ENCODE measurements at regions not wholly inside any gene's neighbourhood (a gene's known extent, or its start where the extent isn't known, plus 50 kb on each side); places are given as distances from the start of the nearest gene placed in this dataset.

DNA sequence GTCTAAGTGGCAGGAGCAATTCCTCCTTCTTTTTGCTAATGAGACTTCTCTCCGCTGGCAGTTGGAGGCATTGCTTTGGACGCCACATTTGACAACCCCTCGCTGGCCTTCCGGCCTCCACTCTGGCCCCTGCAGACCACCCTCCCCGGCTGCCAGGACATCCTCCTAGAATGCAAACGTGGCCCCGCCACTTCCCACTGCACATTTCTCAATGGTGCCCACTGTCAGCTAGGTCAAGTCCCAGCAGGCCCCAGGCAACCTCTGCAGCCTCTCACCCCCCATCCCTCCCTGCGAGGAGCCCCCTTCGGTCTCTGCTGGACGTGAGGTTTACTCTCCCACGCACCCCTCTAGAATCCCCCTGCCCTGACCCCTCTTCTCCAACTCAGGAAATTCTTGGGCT is 250.3 kb downstream of the FOXL1 start:
- intact Hi-C loops (cut with micrococcal nuclease; ENCODE audit: unreplicated experiment) = no loop called here
- Histone ChIP-seq H3K9me3 (ENCODE audit: low read depth, low read length, poor library complexity, severe bottlenecking) (no peaks in the 10 kb centered on the region), H3K4me1 (ENCODE audit: insufficient read depth, low read length, poor library complexity, severe bottlenecking) (no peaks in the 10 kb centered on the region), H3K27me3 (replicated peaks; ENCODE audit: insufficient read depth, low read depth, low read length, poor library complexity) (peaks cover 72% of the 10 kb centered on the region), H3K4me3 (ENCODE audit: low read depth, low read length, poor library complexity, severe bottlenecking) (no peak overlapping the region), H3K36me3 (ENCODE audit: insufficient read depth, low read length, poor library complexity, severe bottlenecking) (no peaks in the 10 kb centered on the region), H3K27ac (ENCODE audit: low read depth, low read length, poor library complexity, severe bottlenecking) (no peak overlapping the region)
- POLR2A ChIA-PET (ENCODE audit: low non-redundant PET) = no interaction called here
- TF ChIP-seq, protein P1, sequence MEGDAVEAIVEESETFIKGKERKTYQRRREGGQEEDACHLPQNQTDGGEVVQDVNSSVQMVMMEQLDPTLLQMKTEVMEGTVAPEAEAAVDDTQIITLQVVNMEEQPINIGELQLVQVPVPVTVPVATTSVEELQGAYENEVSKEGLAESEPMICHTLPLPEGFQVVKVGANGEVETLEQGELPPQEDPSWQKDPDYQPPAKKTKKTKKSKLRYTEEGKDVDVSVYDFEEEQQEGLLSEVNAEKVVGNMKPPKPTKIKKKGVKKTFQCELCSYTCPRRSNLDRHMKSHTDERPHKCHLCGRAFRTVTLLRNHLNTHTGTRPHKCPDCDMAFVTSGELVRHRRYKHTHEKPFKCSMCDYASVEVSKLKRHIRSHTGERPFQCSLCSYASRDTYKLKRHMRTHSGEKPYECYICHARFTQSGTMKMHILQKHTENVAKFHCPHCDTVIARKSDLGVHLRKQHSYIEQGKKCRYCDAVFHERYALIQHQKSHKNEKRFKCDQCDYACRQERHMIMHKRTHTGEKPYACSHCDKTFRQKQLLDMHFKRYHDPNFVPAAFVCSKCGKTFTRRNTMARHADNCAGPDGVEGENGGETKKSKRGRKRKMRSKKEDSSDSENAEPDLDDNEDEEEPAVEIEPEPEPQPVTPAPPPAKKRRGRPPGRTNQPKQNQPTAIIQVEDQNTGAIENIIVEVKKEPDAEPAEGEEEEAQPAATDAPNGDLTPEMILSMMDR (conservative IDR thresholded peaks at IDR 0.05; ENCODE audit: low read depth, low read length) = no peak
- no peak for TF ChIP-seq EZH2 (IDR thresholded peaks at IDR 0.05; ENCODE audit: borderline replicate concordance, low read depth, low read length, poor library complexity, severe bottlenecking)
- no peak for DNase-seq (ENCODE audit: low spot score)
- BruUV-seq (replicated peaks) = no TSS peak
- CTCF ChIA-PET = no interaction called here

DNA sequence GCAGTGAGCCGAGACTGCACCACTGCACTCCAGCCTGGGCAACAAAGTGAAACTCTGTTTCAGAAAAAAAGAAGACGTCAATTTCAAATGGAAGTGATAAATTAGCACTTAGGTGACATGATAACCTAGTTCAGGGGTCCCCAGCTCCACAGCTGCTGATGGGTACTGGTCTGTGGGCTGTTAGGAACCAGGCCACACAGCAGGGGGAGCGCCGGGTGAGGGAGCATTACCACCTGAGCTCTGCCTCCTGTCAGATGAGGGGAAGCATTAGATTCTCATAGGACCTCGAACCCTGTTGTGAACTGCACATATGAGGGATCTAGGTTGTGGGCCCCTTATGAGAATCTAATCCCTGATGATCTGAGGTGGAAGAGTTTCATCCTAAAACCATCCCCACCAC is 253.0 kb downstream of the FOXL1 start:
- POLR2A ChIA-PET (ENCODE audit: low non-redundant PET) = no interaction called here
- Histone ChIP-seq H3K4me3 (ENCODE audit: low read depth, low read length, poor library complexity, severe bottlenecking) (no peak overlapping the region), H3K4me1 (ENCODE audit: insufficient read depth, low read length, poor library complexity, severe bottlenecking) (no peaks in the 10 kb centered on the region), H3K9me3 (ENCODE audit: low read depth, low read length, poor library complexity, severe bottlenecking) (no peaks in the 10 kb centered on the region), H3K27ac (ENCODE audit: low read depth, low read length, poor library complexity, severe bottlenecking) (no peak overlapping the region), H3K27me3 (replicated peaks; ENCODE audit: insufficient read depth, low read depth, low read length, poor library complexity) (peaks cover 46% of the 10 kb centered on the region), H3K36me3 (ENCODE audit: insufficient read depth, low read length, poor library complexity, severe bottlenecking) (no peaks in the 10 kb centered on the region)
- no peak for TF ChIP-seq EZH2 (IDR thresholded peaks at IDR 0.05; ENCODE audit: borderline replicate concordance, low read depth, low read length, poor library complexity, severe bottlenecking)
- TF ChIP-seq, protein P1 (conservative IDR thresholded peaks at IDR 0.05; ENCODE audit: low read depth, low read length) = no peak
- CTCF ChIA-PET = no interaction called here
- no peak for DNase-seq (ENCODE audit: low spot score)
- intact Hi-C loops (cut with micrococcal nuclease; ENCODE audit: unreplicated experiment) = no loop called here
- BruUV-seq (replicated peaks) = no TSS peak

DNA sequence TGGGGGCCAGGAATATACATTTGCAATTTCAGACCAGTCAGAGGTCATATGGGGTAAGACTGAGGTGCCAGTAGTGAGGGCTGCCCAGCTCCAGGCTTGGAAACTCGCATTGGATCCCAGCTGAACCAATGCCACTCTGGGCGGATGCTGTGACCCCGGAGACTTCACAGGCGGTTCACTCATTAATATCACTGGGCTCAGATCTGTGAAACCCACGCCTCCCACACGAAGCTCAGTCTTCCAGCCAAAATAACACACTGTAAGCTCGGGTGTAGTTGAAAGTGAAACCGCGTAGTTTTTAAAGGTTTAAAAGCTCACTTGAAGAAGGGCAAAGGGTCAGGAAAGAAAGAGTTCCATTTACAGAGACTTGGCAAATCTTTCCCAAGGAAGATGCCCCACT is 254.8 kb downstream of the FOXL1 start:
- ChIA-PET CTCF (no interaction called here), POLR2A (ENCODE audit: low non-redundant PET) (no interaction called here)
- H3K4me3 ChIP-seq (ENCODE audit: low read depth, low read length, poor library complexity, severe bottlenecking) = no peak overlapping the region

More for the DNA sequence above, 254.8 kb downstream of the FOXL1 start:
- no peaks in the 10 kb centered on the region for H3K36me3 ChIP-seq (ENCODE audit: insufficient read depth, low read length, poor library complexity, severe bottlenecking)
- DNase-seq (ENCODE audit: low spot score) = no peak
- H3K27ac ChIP-seq (ENCODE audit: low read depth, low read length, poor library complexity, severe bottlenecking) = no peak overlapping the region
- H3K4me1 ChIP-seq (ENCODE audit: insufficient read depth, low read length, poor library complexity, severe bottlenecking) = peaks cover 5% of the 10 kb centered on the region
- H3K27me3 ChIP-seq (replicated peaks; ENCODE audit: insufficient read depth, low read depth, low read length, poor library complexity) = peaks cover 28% of the 10 kb centered on the region
- no peaks in the 10 kb centered on the region for H3K9me3 ChIP-seq (ENCODE audit: low read depth, low read length, poor library complexity, severe bottlenecking)
- intact Hi-C loops (cut with micrococcal nuclease; ENCODE audit: unreplicated experiment) = no loop called here
- BruUV-seq (replicated peaks) = no TSS peak
- TF ChIP-seq, protein P1 (conservative IDR thresholded peaks at IDR 0.05; ENCODE audit: low read depth, low read length) = no peak
- no peak for TF ChIP-seq EZH2 (IDR thresholded peaks at IDR 0.05; ENCODE audit: borderline replicate concordance, low read depth, low read length, poor library complexity, severe bottlenecking)
